SK-N-SH (cell line): ENCODE measurements at regions not wholly inside any gene's neighbourhood (a gene's known extent, or its start where the extent isn't known, plus 50 kb on each side); places are given as distances from the start of the nearest gene placed in this dataset.

Experiments
- CTCF ChIA-PET: fragments of 300-600, 350-600 bp; formaldehyde crosslinking; extraction: SDS; loops from one replicate; lab custom pipeline; 2021; lab: Yijun Ruan, JAX
- POLR2A ChIA-PET: fragments of 350-600 bp; sonication (Branson Sonifier 250); formaldehyde crosslinking; extraction: SDS; loops from one replicate; lab custom pipeline; 2020; ENCODE audit warnings: antibody characterized with exemption, inconsistent platforms; lab: Yijun Ruan, JAX
- DNase-seq: peaks from one replicate; pipeline ENCODE4 v3.0.0; 2012
- H2AFZ ChIP-seq: fragments of 200-600 bp; sonication (generic); 2 replicates; pipeline ENCODE4 v1.8.1; 2016; ENCODE audit warnings: antibody characterized with exemption, mild to moderate bottlenecking, low read depth
- H3F3A ChIP-seq: fragments of 200-600 bp; sonication (generic); replicated peaks from 2 replicates; pipeline ENCODE3; 2016; ENCODE audit warnings: antibody characterized with exemption, mild to moderate bottlenecking; ENCODE audit not compliant: insufficient read depth
- H3K27ac ChIP-seq, 2 experiments: fragments of 200-500 bp in 1 of 2; fragments of 200-600 bp in 1 of 2; sonication (Bioruptor generic) in 1 of 2; sonication (generic), shearing (Covaris generic) in 1 of 2; 2 replicates each; pipeline versions ENCODE4 v1.5.1 to v1.6.1; 2014 to 2016; ENCODE audit warnings: low read depth in 2 of 2, inconsistent platforms in 1 of 2, low read length in 1 of 2, mild to moderate bottlenecking in 1 of 2, mixed read lengths in 1 of 2
- H3K27me3 ChIP-seq: fragments of 200-600 bp; sonication (generic), shearing (Covaris generic); 2 replicates; pipeline ENCODE4 v1.6.1; 2016; ENCODE audit warnings: mixed run types; ENCODE audit not compliant: insufficient read depth
- H3K36me3 ChIP-seq, 2 experiments: fragments of 200-500 bp in 1 of 2; fragments of 200-600 bp in 1 of 2; sonication (Bioruptor generic) in 1 of 2; sonication (generic) in 1 of 2; replicated peaks in 1 of 2; 2 replicates each; pipeline versions ENCODE3 to v1.5.1; 2014 to 2016; ENCODE audit warnings: low read length in 1 of 2, mild to moderate bottlenecking in 1 of 2; ENCODE audit not compliant: insufficient read depth in 2 of 2, control insufficient read depth in 1 of 2
- H3K4me1 ChIP-seq, 2 experiments: fragments of 200-500 bp in 1 of 2; fragments of 200-600 bp in 1 of 2; sonication (Bioruptor generic) in 1 of 2; sonication (generic), shearing (Covaris generic) in 1 of 2; 2 replicates each; pipeline versions ENCODE4 v1.5.1 to v1.6.1; 2014 to 2016; ENCODE audit warnings: low read depth in 1 of 2, low read length in 1 of 2, mixed run types in 1 of 2; ENCODE audit not compliant: insufficient read depth in 2 of 2, control insufficient read depth in 1 of 2
- H3K4me2 ChIP-seq: fragments of 200-600 bp; sonication (generic), shearing (Covaris generic); 2 replicates; pipeline ENCODE4 v1.6.1; 2017; ENCODE audit warnings: mixed run types
- H3K4me3 ChIP-seq, 2 experiments: fragments of 200-500 bp in 1 of 2; fragments of 200-600 bp in 1 of 2; sonication (Bioruptor generic) in 1 of 2; sonication (generic), shearing (Covaris generic) in 1 of 2; 2 replicates each; pipeline versions ENCODE4 v1.5.1 to v1.8.1; 2014 to 2016; ENCODE audit warnings: low read depth in 2 of 2, inconsistent platforms in 1 of 2, low read length in 1 of 2, mild to moderate bottlenecking in 1 of 2, mixed read lengths in 1 of 2, moderate library complexity in 1 of 2
- H3K79me2 ChIP-seq: fragments of 200-600 bp; sonication (generic); 2 replicates; pipeline ENCODE4 v1.8.1; 2017; ENCODE audit warnings: mild to moderate bottlenecking; ENCODE audit not compliant: insufficient read depth
- H3K9ac ChIP-seq: fragments of 200-600 bp; sonication (generic); 2 replicates; pipeline ENCODE4 v1.6.1; 2017; ENCODE audit warnings: mixed run types
- H3K9me2 ChIP-seq: fragments of 200-600 bp; sonication (generic); 2 replicates; pipeline ENCODE4 v1.6.1; 2017; ENCODE audit warnings: mixed run types
- H3K9me3 ChIP-seq: fragments of 200-600 bp; sonication (generic); 2 replicates; pipeline ENCODE4 v1.6.1; 2017; ENCODE audit warnings: mixed run types, mild to moderate bottlenecking, moderate library complexity
- H4K20me1 ChIP-seq: fragments of 200-600 bp; sonication (generic); 2 replicates; pipeline ENCODE4 v1.6.1; 2017; ENCODE audit warnings: mild to moderate bottlenecking, mixed run types; ENCODE audit not compliant: insufficient read depth
- CTCF ChIP-seq: fragments of 200-600 bp; sonication (generic); IDR thresholded peaks from 2 replicates; pipeline ENCODE4 v1.6.1; 2017; ENCODE audit warnings: antibody characterized with exemption, mild to moderate bottlenecking, moderate library complexity
- ELF1 ChIP-seq: IDR thresholded peaks from 2 replicates; pipeline ENCODE4 v1.4.0; 2012
- EZH2phosphoT487 ChIP-seq: fragments of 200-600 bp; sonication (generic); IDR thresholded peaks from 2 replicates; pipeline ENCODE4 v1.6.1; 2017; ENCODE audit warnings: low read depth, mixed run types, mild to moderate bottlenecking, antibody characterized with exemption, moderate library complexity, borderline replicate concordance
- FOXM1 ChIP-seq: IDR thresholded peaks from 2 replicates; pipeline ENCODE4 v1.4.0; 2012; ENCODE audit warnings: low read depth, mild to moderate bottlenecking
- GABPA ChIP-seq: IDR thresholded peaks from 2 replicates; pipeline ENCODE4 v1.4.0; 2012; ENCODE audit warnings: low read depth, mild to moderate bottlenecking
- GATA2 ChIP-seq: sonication (generic); formaldehyde crosslinking; IDR thresholded peaks from 2 replicates; pipeline ENCODE4 v1.5.0; 2020; ENCODE audit warnings: mild to moderate bottlenecking, missing genetic modification reagents
- JUND ChIP-seq: IDR thresholded peaks from 2 replicates; pipeline ENCODE4 v1.4.0; 2012
- MXI1 ChIP-seq: IDR thresholded peaks from 2 replicates; pipeline ENCODE4 v1.6.1; 2012; ENCODE audit warnings: mild to moderate bottlenecking, low read depth, low read length, improper control_type of control experiment
- RCOR1 ChIP-seq: fragments of 150-350 bp; IDR thresholded peaks from 2 replicates; pipeline ENCODE4 v1.6.1; 2017; ENCODE audit warnings: antibody characterized with exemption, low read length
- RFX5 ChIP-seq: IDR thresholded peaks from 2 replicates; pipeline ENCODE4 v1.6.1; 2012; ENCODE audit warnings: mild to moderate bottlenecking, improper control_type of control experiment, low read length
- TAF1 ChIP-seq: IDR thresholded peaks from 2 replicates; pipeline ENCODE4 v1.6.1; 2012; ENCODE audit warnings: low read depth, mild to moderate bottlenecking, low read length, moderate library complexity, borderline replicate concordance
- TCF12 ChIP-seq: IDR thresholded peaks from 2 replicates; pipeline ENCODE4 v1.4.0; 2012
- WGBS: methylation state at CpG from one replicate; pipeline ENCODE4 v1.1.6; 2017; ENCODE audit warnings: low lambda C conversion rate; 5-methylcytosine and 5-hydroxymethylcytosine counted together
- TF ChIP-seq, protein P1 (sequence below): IDR thresholded peaks from 2 replicates; pipeline ENCODE4 v1.4.0; 2012; ENCODE audit warnings: low read depth, borderline replicate concordance
- TF ChIP-seq, protein P2 (sequence below): IDR thresholded peaks from 2 replicates; pipeline ENCODE4 v1.6.1; 2012; ENCODE audit warnings: mild to moderate bottlenecking, low read depth, low read length, moderate library complexity
- TF ChIP-seq, protein P3 (sequence below): IDR thresholded peaks from 2 replicates; pipeline ENCODE4; 2012

- H3K9me2 ChIP-seq, result no peaks in the 10 kb centered on the region
- no peaks in the 10 kb centered on the region for H3F3A ChIP-seq
- CTCF ChIA-PET, result interaction anchor here (0.8 kb wide), 1 partner anchor 108 kb away, joined by 3 read pairs; no protein-coding TSS in a partner anchor
- H3K27me3 ChIP-seq, result no peaks in the 10 kb centered on the region
- no peaks in the 10 kb centered on the region for H4K20me1 ChIP-seq
- H2AFZ ChIP-seq, result no peak overlapping the region
- no peaks in the 10 kb centered on the region for H3K9me3 ChIP-seq
- no peaks in the 10 kb centered on the region for H3K79me2 ChIP-seq
- WGBS, result 80% methylated on average over 6 of the region's 6 CpGs
- H3K4me1 ChIP-seq, result no peaks in the 10 kb centered on the region
- no peak overlapping the region for H3K4me2 ChIP-seq
- no peak for DNase-seq
- H3K36me3 ChIP-seq, result no peaks in the 10 kb centered on the region
- POLR2A ChIA-PET, result no interaction called here
- no peak overlapping the region for H3K9ac ChIP-seq
- no peak overlapping the region for H3K27ac ChIP-seq
- TF ChIP-seq GATA2 (CRISPR knock-in tag) (no peak), RCOR1 (no peak), MXI1 (no peak), RFX5 (no peak), JUND (no peak), FOXM1 (no peak), TAF1 (no peak), GABPA (no peak), CTCF (no peak), ELF1 (no peak), TCF12 (no peak), EZH2phosphoT487 (no peak)
- TF ChIP-seq, protein P1, sequence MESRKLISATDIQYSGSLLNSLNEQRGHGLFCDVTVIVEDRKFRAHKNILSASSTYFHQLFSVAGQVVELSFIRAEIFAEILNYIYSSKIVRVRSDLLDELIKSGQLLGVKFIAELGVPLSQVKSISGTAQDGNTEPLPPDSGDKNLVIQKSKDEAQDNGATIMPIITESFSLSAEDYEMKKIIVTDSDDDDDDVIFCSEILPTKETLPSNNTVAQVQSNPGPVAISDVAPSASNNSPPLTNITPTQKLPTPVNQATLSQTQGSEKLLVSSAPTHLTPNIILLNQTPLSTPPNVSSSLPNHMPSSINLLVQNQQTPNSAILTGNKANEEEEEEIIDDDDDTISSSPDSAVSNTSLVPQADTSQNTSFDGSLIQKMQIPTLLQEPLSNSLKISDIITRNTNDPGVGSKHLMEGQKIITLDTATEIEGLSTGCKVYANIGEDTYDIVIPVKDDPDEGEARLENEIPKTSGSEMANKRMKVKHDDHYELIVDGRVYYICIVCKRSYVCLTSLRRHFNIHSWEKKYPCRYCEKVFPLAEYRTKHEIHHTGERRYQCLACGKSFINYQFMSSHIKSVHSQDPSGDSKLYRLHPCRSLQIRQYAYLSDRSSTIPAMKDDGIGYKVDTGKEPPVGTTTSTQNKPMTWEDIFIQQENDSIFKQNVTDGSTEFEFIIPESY, result no peak
- TF ChIP-seq, protein P2, sequence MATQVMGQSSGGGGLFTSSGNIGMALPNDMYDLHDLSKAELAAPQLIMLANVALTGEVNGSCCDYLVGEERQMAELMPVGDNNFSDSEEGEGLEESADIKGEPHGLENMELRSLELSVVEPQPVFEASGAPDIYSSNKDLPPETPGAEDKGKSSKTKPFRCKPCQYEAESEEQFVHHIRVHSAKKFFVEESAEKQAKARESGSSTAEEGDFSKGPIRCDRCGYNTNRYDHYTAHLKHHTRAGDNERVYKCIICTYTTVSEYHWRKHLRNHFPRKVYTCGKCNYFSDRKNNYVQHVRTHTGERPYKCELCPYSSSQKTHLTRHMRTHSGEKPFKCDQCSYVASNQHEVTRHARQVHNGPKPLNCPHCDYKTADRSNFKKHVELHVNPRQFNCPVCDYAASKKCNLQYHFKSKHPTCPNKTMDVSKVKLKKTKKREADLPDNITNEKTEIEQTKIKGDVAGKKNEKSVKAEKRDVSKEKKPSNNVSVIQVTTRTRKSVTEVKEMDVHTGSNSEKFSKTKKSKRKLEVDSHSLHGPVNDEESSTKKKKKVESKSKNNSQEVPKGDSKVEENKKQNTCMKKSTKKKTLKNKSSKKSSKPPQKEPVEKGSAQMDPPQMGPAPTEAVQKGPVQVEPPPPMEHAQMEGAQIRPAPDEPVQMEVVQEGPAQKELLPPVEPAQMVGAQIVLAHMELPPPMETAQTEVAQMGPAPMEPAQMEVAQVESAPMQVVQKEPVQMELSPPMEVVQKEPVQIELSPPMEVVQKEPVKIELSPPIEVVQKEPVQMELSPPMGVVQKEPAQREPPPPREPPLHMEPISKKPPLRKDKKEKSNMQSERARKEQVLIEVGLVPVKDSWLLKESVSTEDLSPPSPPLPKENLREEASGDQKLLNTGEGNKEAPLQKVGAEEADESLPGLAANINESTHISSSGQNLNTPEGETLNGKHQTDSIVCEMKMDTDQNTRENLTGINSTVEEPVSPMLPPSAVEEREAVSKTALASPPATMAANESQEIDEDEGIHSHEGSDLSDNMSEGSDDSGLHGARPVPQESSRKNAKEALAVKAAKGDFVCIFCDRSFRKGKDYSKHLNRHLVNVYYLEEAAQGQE, result no peak
- TF ChIP-seq, protein P3, sequence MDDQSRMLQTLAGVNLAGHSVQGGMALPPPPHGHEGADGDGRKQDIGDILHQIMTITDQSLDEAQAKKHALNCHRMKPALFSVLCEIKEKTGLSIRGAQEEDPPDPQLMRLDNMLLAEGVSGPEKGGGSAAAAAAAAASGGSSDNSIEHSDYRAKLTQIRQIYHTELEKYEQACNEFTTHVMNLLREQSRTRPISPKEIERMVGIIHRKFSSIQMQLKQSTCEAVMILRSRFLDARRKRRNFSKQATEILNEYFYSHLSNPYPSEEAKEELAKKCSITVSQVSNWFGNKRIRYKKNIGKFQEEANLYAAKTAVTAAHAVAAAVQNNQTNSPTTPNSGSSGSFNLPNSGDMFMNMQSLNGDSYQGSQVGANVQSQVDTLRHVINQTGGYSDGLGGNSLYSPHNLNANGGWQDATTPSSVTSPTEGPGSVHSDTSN, result no peak
- H3K4me3 ChIP-seq, result no peak overlapping the region
These were observed 272.7 kb downstream of the PARN start for GRCh38 chr16:14357328-14357727.
